CD4-positive, CD25-positive, alpha-beta regulatory T cell (primary cell): ENCODE measurements at regions not wholly inside any gene's neighbourhood (a gene's known extent, or its start where the extent isn't known, plus 50 kb on each side); places are given as distances from the start of the nearest gene placed in this dataset.

ENCODE experiments used
- ATAC-seq, 2 donors: fragments of 150-1000 bp; cut with Tn5 transposase; one replicate each; pipeline ENCODE4 v1.10.0; 2021; ENCODE audit warnings: low read depth in 2 of 2, moderate number of reproducible peaks in 2 of 2, moderate library complexity in 1 of 2
- DNase-seq, 3 donors: peaks; one replicate each; pipeline versions ENCODE4 v3.0.0 to v3.0.0-alpha.2; 2012 to 2022; ENCODE audit warnings: mixed read lengths in 1 of 3
- H3K27ac ChIP-seq: one replicate; pipeline ENCODE4 v1.7.0; 2013; ENCODE audit warnings: mild to moderate bottlenecking, low read length; ENCODE audit not compliant: insufficient read depth, poor library complexity, severe bottlenecking
- H3K27me3 ChIP-seq: one replicate; pipeline ENCODE4 v1.7.0; 2013; ENCODE audit warnings: low read length; ENCODE audit not compliant: control insufficient read depth, insufficient read depth
- H3K36me3 ChIP-seq: one replicate; pipeline ENCODE4 v1.7.0; 2013; ENCODE audit warnings: mild to moderate bottlenecking, low read length, moderate library complexity; ENCODE audit not compliant: control insufficient read depth, insufficient read depth
- H3K4me1 ChIP-seq: 2 replicates; pipeline ENCODE4 v1.7.0; 2013; ENCODE audit warnings: mild to moderate bottlenecking, low read length; ENCODE audit not compliant: insufficient read depth, control insufficient read depth, poor library complexity, severe bottlenecking
- H3K4me3 ChIP-seq: one replicate; pipeline ENCODE4 v1.7.0; 2013; ENCODE audit warnings: low read depth, mild to moderate bottlenecking, low read length, moderate library complexity
- H3K9me3 ChIP-seq, 2 experiments: 1 replicate in 1 of 2; 2 replicates in 1 of 2; pipeline ENCODE4 v1.7.0; 2013; ENCODE audit warnings: low read length in 2 of 2, mild to moderate bottlenecking in 1 of 2, moderate library complexity in 1 of 2; ENCODE audit not compliant: control insufficient read depth in 2 of 2
- H3K27ac Mint-ChIP-seq, 3 donors: one replicate each; pipeline ENCODE4 v1.8.0; 2020 to 2022; ENCODE audit warnings: mild to moderate bottlenecking in 3 of 3, mixed read lengths in 3 of 3, moderate library complexity in 2 of 3
- H3K27me3 Mint-ChIP-seq: one replicate; pipeline ENCODE4 v1.8.0; 2022; ENCODE audit warnings: mild to moderate bottlenecking, mixed read lengths
- H3K36me3 Mint-ChIP-seq: one replicate; pipeline ENCODE4 v1.8.0; 2020; ENCODE audit warnings: mixed read lengths
- H3K4me1 Mint-ChIP-seq, 4 donors: one replicate each; pipeline ENCODE4 v1.8.0; 2020 to 2022; ENCODE audit warnings: mixed read lengths in 4 of 4, mild to moderate bottlenecking in 1 of 4
- H3K4me3 Mint-ChIP-seq, 4 donors: one replicate each; pipeline ENCODE4 v1.8.0; 2020 to 2022; ENCODE audit warnings: mild to moderate bottlenecking in 4 of 4, mixed read lengths in 4 of 4, moderate library complexity in 3 of 4
- H3K9me3 Mint-ChIP-seq, 7 donors: one replicate each; pipeline ENCODE4 v1.8.0; 2020 to 2022; ENCODE audit warnings: mixed read lengths in 7 of 7, mild to moderate bottlenecking in 3 of 7, moderate library complexity in 2 of 7

- ATAC-seq (no peak), DNase-seq (no peak)
- H3K4me1 Mint-ChIP-seq, result no peaks in the 10 kb centered on the region
Measured at GRCh38 chr3:21073561-21073960, 677.4 kb downstream of the ZNF385D start.

GRCh38 chr3:21067031-21067813 lies 683.8 kb downstream of the ZNF385D start:
- no peak for ATAC-seq
- no peak overlapping the region for H3K4me3 ChIP-seq
- Mint-ChIP-seq H3K36me3 (no peaks in the 10 kb centered on the region), H3K9me3 (peaks cover 0 to 12% (median 6%) of the 10 kb centered on the region in 7 donors), H3K27me3 (no peaks in the 10 kb centered on the region), H3K27ac (no peak overlapping the region), H3K4me3 (no peak overlapping the region), H3K4me1 (no peaks in the 10 kb centered on the region)
- peaks cover 0 to 2% of the 10 kb centered on the region in 2 experiments for H3K9me3 ChIP-seq
- H3K27me3 ChIP-seq, result no peaks in the 10 kb centered on the region
- H3K4me1 ChIP-seq, result no peaks in the 10 kb centered on the region
- H3K36me3 ChIP-seq, result no peaks in the 10 kb centered on the region
- DNase-seq, result no peak
- H3K27ac ChIP-seq, result no peak overlapping the region

More at GRCh38 chr3:21073561-21073960, 677.4 kb downstream of the ZNF385D start:
- Mint-ChIP-seq H3K9me3 (peaks cover 0 to 16% (median 2%) of the 10 kb centered on the region in 7 donors), H3K36me3 (no peaks in the 10 kb centered on the region), H3K4me3 (no peak overlapping the region), H3K27me3 (no peaks in the 10 kb centered on the region), H3K27ac (no peak overlapping the region)
- H3K4me1 ChIP-seq, result no peaks in the 10 kb centered on the region
- H3K27ac ChIP-seq, result no peak overlapping the region
- no peak overlapping the region for H3K4me3 ChIP-seq
- no peaks in the 10 kb centered on the region for H3K27me3 ChIP-seq
- H3K36me3 ChIP-seq, result no peaks in the 10 kb centered on the region
- peaks cover 0 to 2% of the 10 kb centered on the region in 2 experiments for H3K9me3 ChIP-seq

GRCh38 chr3:21062831-21063294 lies 688.1 kb downstream of the ZNF385D start:
- Histone ChIP-seq H3K4me3 (no peak overlapping the region), H3K9me3 (no peaks in the 10 kb centered on the region), H3K27me3 (no peaks in the 10 kb centered on the region), H3K36me3 (no peaks in the 10 kb centered on the region), H3K4me1 (no peaks in the 10 kb centered on the region), H3K27ac (no peak overlapping the region)
- Mint-ChIP-seq H3K27ac (no peak overlapping the region), H3K4me3 (no peak overlapping the region), H3K4me1 (no peaks in the 10 kb centered on the region), H3K9me3 (peaks cover 0 to 10% (median 3%) of the 10 kb centered on the region in 7 donors), H3K36me3 (no peaks in the 10 kb centered on the region), H3K27me3 (no peaks in the 10 kb centered on the region)
- ATAC-seq (no peak), DNase-seq (no peak)

- Histone ChIP-seq H3K27ac (no peak overlapping the region), H3K4me3 (no peak overlapping the region), H3K27me3 (no peaks in the 10 kb centered on the region), H3K36me3 (no peaks in the 10 kb centered on the region), H3K9me3 (no peaks in the 10 kb centered on the region), H3K4me1 (no peaks in the 10 kb centered on the region)
- Mint-ChIP-seq H3K27ac (no peak overlapping the region), H3K9me3 (peaks cover 0 to 8% (median 2%) of the 10 kb centered on the region in 7 donors), H3K36me3 (no peaks in the 10 kb centered on the region), H3K4me3 (no peak overlapping the region), H3K4me1 (no peaks in the 10 kb centered on the region), H3K27me3 (no peaks in the 10 kb centered on the region)
- ATAC-seq, result no peak
- no peak for DNase-seq
Measured at GRCh38 chr3:21059404-21059803, 691.6 kb downstream of the ZNF385D start.

GRCh38 chr3:21056293-21056692 lies 694.7 kb downstream of the ZNF385D start:
- Histone ChIP-seq H3K9me3 (no peaks in the 10 kb centered on the region), H3K4me1 (no peaks in the 10 kb centered on the region), H3K27me3 (no peaks in the 10 kb centered on the region), H3K27ac (no peak overlapping the region), H3K4me3 (no peak overlapping the region), H3K36me3 (no peaks in the 10 kb centered on the region)
- Mint-ChIP-seq H3K27ac (no peak overlapping the region), H3K36me3 (no peaks in the 10 kb centered on the region), H3K9me3 (peaks cover 0 to 9% (median 4%) of the 10 kb centered on the region in 7 donors), H3K4me1 (no peaks in the 10 kb centered on the region), H3K27me3 (no peaks in the 10 kb centered on the region), H3K4me3 (no peak overlapping the region)
- no peak for ATAC-seq
- no peak for DNase-seq

- ATAC-seq (no peak), DNase-seq (no peak)
- Histone ChIP-seq H3K27ac (no peak overlapping the region), H3K4me3 (no peak overlapping the region), H3K36me3 (no peaks in the 10 kb centered on the region), H3K9me3 (no peaks in the 10 kb centered on the region), H3K27me3 (no peaks in the 10 kb centered on the region), H3K4me1 (no peaks in the 10 kb centered on the region)
- Mint-ChIP-seq H3K4me1 (no peaks in the 10 kb centered on the region), H3K27ac (no peak overlapping the region), H3K4me3 (no peak overlapping the region), H3K36me3 (no peaks in the 10 kb centered on the region), H3K9me3 (peaks cover 0 to 11% (median 8%) of the 10 kb centered on the region in 7 donors), H3K27me3 (no peaks in the 10 kb centered on the region)
Measured at GRCh38 chr3:21055015-21055414, 696.0 kb downstream of the ZNF385D start.

- H3K27me3 ChIP-seq, result no peaks in the 10 kb centered on the region
- no peak for ATAC-seq
- Mint-ChIP-seq H3K4me3 (no peak overlapping the region), H3K27ac (no peak overlapping the region), H3K27me3 (no peaks in the 10 kb centered on the region), H3K4me1 (no peaks in the 10 kb centered on the region), H3K9me3 (peaks cover 0 to 11% (median 8%) of the 10 kb centered on the region in 7 donors), H3K36me3 (no peaks in the 10 kb centered on the region)
- H3K4me1 ChIP-seq, result no peaks in the 10 kb centered on the region
- H3K4me3 ChIP-seq, result no peak overlapping the region
- H3K27ac ChIP-seq, result no peak overlapping the region
- DNase-seq, result no peak
- no peaks in the 10 kb centered on the region for H3K36me3 ChIP-seq
- no peaks in the 10 kb centered on the region for H3K9me3 ChIP-seq
Measured at GRCh38 chr3:21054064-21054463, 696.9 kb downstream of the ZNF385D start.
